ENCODE measurements at regions not wholly inside any gene's neighbourhood (a gene's known extent, or its start where the extent isn't known, plus 50 kb on each side); places are given as distances from the start of the nearest gene placed in this dataset.
A peak's percentile ranks its signal among the peaks of the same experiment; 100 is the strongest.

- H3K27me3 ChIP-seq (ENCODE audit: control insufficient read depth, insufficient read depth, low read length), result no peaks in the 10 kb centered on the region
- TF ChIP-seq CTCF (IDR thresholded peaks at IDR 0.05; ENCODE audit: insufficient read depth, low read length, poor library complexity, severe bottlenecking), result no peak
- peak; percentile 90 for DNase-seq (ENCODE audit: low read depth)
- H3K4me3 ChIP-seq (ENCODE audit: low read depth, low read length), result no peak overlapping the region
- no peaks in the 10 kb centered on the region for H3K36me3 ChIP-seq (ENCODE audit: control insufficient read depth, insufficient read depth, low read length)
Measured at GRCh38 chr14:51442513-51443175, 202.6 kb downstream of the TMX1 start.

- DNase-seq (ENCODE audit: low read depth), result no peak
- TF ChIP-seq CTCF (IDR thresholded peaks at IDR 0.05; ENCODE audit: insufficient read depth, low read length, poor library complexity, severe bottlenecking), result no peak
- Histone ChIP-seq H3K27me3 (ENCODE audit: control insufficient read depth, insufficient read depth, low read length) (no peaks in the 10 kb centered on the region), H3K4me3 (ENCODE audit: low read depth, low read length) (no peak overlapping the region), H3K36me3 (ENCODE audit: control insufficient read depth, insufficient read depth, low read length) (no peaks in the 10 kb centered on the region)
Measured at GRCh38 chr14:51443195-51444018, 203.4 kb downstream of the TMX1 start.

- no peak overlapping the region for H3K4me3 ChIP-seq (ENCODE audit: low read depth, low read length)
- no peak for DNase-seq (ENCODE audit: low read depth)
- H3K36me3 ChIP-seq (ENCODE audit: control insufficient read depth, insufficient read depth, low read length), result no peaks in the 10 kb centered on the region
- H3K27me3 ChIP-seq (ENCODE audit: control insufficient read depth, insufficient read depth, low read length), result no peaks in the 10 kb centered on the region
- no peak for TF ChIP-seq CTCF (IDR thresholded peaks at IDR 0.05; ENCODE audit: insufficient read depth, low read length, poor library complexity, severe bottlenecking)
Measured at GRCh38 chr14:51444353-51445000, 204.4 kb downstream of the TMX1 start.

- no peak for DNase-seq (ENCODE audit: low read depth)
- no peak overlapping the region for H3K4me3 ChIP-seq (ENCODE audit: low read depth, low read length)
- TF ChIP-seq CTCF (IDR thresholded peaks at IDR 0.05; ENCODE audit: insufficient read depth, low read length, poor library complexity, severe bottlenecking), result no peak
- no peaks in the 10 kb centered on the region for H3K36me3 ChIP-seq (ENCODE audit: control insufficient read depth, insufficient read depth, low read length)
- H3K27me3 ChIP-seq (ENCODE audit: control insufficient read depth, insufficient read depth, low read length), result no peaks in the 10 kb centered on the region
Measured at GRCh38 chr14:51445001-51445390, 204.9 kb downstream of the TMX1 start.

GRCh38 chr14:51446771-51447170 is 204.9 kb upstream of the FRMD6 start:
- H3K36me3 ChIP-seq (ENCODE audit: control insufficient read depth, insufficient read depth, low read length), result no peaks in the 10 kb centered on the region
- no peak overlapping the region for H3K4me3 ChIP-seq (ENCODE audit: low read depth, low read length)
- H3K27me3 ChIP-seq (ENCODE audit: control insufficient read depth, insufficient read depth, low read length), result no peaks in the 10 kb centered on the region
- no peak for DNase-seq (ENCODE audit: low read depth)
- no peak for TF ChIP-seq CTCF (IDR thresholded peaks at IDR 0.05; ENCODE audit: insufficient read depth, low read length, poor library complexity, severe bottlenecking)

Data from kidney epithelial cell (primary cell).